Muscle of back (tissue), 3 donors: ENCODE measurements at regions not wholly inside any gene's neighbourhood (a gene's known extent, or its start where the extent isn't known, plus 50 kb on each side); places are given as distances from the start of the nearest gene placed in this dataset.

Experiments used
- DNase-seq, 3 donors: peaks; one replicate each; pipeline versions ENCODE4 v3.0.0 to v3.0.0-alpha.2; 2013

DNA sequence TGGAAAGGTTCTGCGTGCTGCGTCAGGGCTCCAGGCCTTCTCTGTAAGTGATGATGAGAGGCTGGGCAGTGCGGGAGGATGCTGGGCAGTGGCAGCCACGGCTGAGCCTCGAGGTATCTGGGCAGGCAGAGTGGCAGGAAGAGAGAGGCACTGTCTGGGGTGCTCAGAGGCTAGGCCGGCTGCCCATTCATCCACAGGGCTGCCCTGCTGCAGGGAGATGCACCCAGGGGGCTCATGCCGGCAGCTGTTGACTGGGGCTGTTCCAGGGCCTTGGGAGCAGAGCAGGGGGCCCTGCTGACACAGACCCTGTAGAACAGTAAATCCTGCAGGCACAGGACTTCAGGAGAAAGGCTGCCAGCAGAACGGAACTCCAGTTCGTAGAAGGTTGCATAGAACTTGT is 88.8 kb downstream of the BOD1 start:
- DNase-seq: no peak

GRCh38 chr5:173524136-173524535 is 92.3 kb downstream of the BOD1 start:
- DNase-seq: no peak

DNA sequence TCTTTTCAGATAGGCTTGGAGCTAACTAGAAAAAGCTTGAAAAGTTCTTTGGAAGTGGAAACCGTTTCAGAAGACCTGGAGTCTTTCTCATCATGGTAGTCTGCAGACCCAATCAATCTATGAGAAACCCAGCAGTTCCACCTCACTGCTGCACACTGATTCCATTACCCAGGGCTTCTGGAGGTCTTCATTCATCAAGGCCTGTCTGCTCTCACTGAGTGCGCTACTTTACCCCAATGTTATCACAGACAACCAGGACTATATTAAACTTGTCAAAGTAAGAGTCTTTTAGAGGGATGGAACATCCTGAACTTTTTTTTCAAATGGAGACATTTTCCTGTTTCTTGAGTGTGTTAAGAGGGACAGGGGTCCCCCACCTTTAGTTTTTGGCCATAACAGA is 93.1 kb downstream of the BOD1 start:
- no peak for DNase-seq

DNA sequence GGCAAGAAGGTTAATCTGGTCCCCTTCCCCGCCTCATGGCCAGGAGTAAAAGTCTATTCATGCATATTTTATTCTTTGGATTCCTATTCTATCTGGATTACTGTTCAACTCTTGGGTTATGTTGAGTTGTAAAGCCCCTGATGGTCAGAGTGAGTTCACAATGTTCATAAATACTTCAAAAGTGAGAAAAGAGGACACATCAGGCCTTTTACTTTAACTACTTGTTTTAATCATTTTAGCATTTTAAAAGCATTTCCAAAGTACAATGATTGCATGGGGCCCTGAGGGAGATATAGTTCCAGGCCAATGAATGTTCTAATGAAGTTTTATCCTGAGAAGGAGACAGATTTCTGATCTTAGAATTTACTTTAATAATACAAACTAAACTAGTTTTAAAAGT is 93.9 kb downstream of the BOD1 start:
- DNase-seq: no peak

GRCh38 chr5:173518856-173519255 is 97.6 kb downstream of the BOD1 start:
- no peak for DNase-seq

DNA sequence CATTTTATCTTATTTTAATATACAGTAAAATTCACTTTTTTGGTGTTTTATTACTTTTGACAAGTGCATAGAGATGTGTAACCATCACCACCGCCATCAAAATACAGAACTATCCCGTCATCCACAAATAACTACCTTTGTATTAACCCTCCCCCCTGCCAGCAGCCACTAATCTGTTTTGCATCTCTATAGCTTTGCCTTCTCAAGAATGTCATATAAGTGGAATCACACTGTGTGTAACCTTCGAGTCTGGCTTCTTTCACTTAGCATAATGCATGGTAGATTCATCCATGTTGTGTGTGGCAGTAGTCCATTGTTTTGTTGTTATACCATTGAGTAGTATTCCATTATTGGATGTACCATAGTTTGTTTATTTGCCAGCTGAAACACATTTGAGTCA is 98.8 kb downstream of the BOD1 start:
- no peak for DNase-seq

- DNase-seq: no peak
These were observed 100.9 kb downstream of the BOD1 start for GRCh38 chr5:173515526-173515925.

DNA sequence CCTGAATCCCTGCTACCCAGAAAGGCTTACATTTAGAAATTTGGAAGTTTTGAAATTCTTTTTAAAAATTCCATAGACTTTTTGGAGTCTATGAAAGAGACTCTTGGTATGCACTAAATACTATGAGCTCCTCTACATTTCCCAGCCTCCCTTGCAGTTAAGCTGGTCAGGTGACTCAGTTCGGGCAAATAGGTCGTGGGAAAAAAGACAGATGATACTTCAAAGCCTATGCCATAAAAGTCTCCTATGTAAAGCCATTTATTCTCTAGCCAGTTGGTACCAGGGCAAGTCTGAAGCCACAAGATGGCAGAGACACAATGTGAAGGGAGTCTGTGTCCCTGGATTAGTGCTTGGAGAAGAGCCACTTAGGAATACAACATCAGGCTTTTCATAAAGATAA is 101.8 kb downstream of the BOD1 start:
- DNase-seq: no peak

DNA sequence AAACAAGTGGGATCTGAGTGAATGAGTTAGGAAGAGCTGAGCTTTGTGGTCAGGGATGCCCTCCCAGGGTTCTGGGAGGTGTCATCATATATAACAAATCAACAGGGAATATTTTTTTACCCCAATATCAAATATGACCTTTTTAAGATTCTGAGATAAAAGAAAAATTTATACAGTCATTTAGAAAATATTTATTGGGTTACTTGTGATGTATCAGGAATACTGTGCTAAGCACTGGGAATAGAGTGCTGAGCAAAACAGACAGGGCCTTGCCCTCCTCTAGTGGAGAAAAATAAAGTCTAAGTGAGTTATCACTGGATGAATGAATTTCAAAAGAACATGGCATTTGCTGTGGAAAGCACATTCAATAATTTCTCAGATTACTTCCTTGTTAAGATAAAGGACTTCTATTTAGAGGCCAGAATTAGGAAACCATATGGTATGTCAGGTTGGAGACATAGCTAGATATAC is 102.9 kb downstream of the BOD1 start:
- DNase-seq: peak in 1 of 3 donors; percentile 65

DNA sequence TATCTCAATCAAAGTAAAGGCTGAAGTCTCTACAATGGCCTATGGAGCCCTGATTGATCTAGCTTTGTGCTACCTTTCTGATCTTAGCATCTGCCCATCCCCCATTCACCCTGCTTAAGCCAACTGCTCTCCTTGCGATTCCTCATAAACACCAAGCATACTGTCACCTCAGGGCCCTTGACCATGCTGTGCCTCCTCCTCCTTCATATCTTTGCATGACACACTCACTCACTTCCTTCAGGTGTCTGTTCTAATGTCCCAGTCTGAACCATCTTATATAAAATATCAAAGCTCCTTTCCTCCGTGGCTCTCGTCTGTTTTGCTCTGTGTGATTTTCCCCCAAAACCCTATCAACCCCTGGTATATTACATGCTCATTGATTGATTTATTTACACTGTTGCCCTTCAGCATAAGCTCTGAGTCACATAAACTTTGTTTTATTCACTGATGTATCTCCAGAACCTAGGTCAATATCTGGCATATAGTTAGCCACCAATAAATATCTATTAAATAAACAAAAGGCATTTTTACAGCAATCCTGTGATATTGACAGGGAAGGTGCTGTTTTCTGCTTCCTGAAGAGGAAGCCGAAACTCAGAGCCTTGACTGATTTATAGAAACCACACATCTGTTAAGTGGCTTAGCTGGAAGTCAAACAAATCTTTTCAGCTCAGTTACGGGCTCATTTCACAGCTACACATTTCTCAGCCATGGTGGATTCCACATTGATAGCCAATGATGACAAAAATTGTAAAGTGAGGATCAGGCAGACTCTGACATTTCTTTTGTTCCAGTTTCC is 103.6 kb downstream of the BOD1 start:
- DNase-seq: no peak

DNA sequence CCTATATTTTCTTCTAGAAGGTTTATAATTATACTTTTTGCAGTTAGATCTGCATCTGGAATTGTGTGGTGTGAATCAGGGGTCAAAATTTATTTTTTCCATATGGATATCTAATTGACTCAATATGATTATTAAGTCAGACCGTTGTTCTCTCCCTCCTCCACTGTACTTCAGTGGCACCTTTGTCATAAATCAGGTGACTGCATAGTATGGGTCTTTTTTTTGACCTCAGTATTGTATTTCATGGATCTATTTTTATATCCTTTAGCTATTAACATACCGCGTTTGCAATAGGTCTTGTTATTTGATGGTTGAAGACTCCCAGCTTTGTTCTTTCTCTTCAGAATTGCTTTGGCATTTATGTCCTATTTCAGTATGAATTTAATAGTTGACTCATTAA is 107.4 kb downstream of the BOD1 start:
- DNase-seq: no peak

DNA sequence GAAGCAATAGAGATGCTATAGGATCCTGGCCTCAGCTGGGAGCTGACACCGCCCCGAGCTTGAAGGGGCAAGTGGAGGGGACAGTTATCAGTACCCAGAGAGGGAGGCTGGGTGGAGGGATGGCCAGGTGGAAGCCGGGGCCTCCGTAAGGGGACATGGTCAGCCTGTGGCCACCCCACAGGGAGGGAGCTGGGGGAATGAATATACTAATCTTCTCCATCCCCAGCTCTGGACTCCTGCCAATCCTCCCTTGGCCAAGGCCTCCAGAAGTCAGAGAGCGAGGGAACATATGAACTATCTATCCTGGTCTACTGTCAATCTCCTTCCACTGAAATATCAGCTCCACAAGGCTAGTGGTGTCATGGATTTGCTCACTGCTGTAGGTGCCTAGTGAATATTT is 109.3 kb downstream of the BOD1 start:
- DNase-seq: no peak

GRCh38 chr5:173505634-173506033 is 110.8 kb downstream of the BOD1 start:
- DNase-seq: no peak

GRCh38 chr5:173501922-173502321 is 114.5 kb downstream of the BOD1 start:
- no peak for DNase-seq

DNA sequence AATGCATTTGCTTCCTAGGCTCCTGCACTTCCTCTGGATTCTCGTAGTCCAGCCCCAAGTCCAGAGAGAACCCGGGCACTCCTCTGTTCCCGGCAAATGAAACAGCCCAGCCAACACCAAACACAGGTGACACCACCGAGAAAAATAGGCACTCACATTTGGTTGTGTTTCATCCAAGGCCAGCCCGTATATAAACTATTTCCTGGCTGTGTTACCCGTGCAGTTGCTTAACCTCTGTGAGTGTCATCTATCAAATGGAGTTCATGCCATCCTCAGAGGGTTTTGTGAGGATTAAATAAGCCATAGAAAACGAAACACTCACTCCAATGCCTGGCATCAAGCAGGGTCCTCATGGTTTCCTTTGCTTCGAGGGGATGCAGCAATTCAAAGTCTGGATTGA is 115.2 kb downstream of the BOD1 start:
- no peak for DNase-seq

DNA sequence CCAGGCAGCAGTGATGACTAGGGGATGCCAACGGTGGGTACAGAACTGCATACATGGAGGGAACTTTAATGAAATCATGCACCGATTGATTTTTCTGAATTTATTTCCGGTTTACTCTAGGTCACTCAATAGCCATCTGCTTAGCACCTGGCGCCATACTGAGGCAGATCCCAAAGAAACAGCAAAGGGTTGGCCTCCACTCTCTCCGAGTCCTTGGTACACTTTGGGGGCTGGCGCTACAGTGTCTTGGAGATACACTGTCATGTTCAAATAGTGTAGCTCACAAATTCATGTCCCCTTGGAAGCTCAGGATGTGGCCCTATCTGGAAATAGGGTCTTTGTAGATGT is 116.3 kb downstream of the BOD1 start:
- no peak for DNase-seq

DNA sequence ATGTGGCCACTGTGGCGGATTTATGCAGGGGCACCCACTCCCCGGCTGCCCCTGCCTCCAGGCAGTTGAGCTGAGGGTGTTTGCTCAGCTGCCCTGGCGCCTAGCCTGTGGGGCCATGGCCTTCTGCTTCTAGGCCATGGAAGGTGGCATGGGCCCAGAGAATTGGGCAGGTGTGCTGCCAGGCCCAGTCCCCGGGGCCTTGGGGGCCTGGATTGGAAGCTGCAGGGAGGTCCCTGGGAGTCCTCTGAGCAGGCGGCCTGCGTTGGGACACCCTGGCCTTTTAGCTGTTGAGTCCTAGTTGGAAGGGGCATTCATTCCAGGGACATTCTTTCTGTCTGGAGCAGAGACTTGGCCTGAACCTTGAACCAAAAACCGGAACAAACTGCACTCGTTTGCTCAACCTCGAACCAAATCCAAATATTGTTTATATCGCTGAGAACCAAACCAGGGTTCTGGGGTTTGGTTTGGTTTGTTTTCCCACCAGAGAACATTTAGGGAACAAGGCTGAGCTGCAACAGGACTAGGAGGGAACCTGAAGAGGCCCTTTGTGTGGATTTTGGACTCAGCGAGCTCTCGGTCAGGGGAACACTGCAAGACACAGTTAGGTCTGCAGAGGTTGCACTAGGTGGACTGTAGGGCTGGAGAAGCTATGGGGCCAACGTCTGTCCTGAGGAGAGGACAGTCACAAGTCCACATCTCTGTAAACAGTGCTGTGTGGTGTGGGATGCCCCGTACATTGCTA is 116.8 kb downstream of the BOD1 start:
- no peak for DNase-seq

- peak in 1 of 3 donors; percentile 48 for DNase-seq
These were observed 117.5 kb downstream of the BOD1 start for GRCh38 chr5:173498739-173499470.

DNA sequence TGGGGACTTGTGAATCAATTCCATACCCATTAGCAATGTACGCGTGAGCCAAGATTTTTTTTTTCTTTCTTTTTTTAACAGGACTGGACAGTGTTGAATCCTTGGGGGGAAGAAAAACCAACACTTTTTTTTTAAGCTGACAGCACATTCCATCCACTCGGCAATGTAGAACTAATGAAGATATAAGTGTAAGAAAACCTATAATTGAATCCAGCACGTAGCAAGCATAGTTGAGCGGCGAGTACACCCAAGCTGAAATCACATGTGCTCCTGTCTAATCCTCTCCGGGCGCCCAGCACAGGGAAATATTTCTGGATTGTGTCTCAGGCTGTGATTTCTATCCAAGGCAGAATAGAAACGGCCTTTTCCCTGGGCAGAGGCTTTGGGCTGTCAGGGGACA is 118.2 kb downstream of the BOD1 start:
- peak; percentile 34 to 88 (median 75) for DNase-seq

DNA sequence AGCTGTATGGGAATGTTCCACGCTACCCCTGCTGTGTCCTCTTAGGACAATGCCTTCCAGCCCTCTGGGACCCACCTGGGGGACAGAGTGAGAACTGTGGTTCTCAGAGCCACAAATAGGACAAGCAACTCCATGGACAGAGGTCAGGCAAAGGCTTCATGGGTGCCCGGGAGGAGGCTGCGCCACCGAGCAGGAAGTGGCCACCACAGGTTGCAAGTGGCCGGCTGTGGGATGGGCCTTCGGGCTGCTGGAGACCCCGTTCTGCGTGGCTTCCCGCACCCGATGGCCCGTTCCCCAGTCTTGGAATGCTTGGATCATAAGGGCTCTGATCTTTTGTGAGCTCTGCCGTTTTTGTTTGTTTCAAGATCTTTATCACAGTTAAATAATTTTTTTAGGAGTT is 118.8 kb downstream of the BOD1 start:
- peak in 1 of 3 donors; percentile 17 for DNase-seq

GRCh38 chr5:173496883-173497255 is 119.6 kb downstream of the BOD1 start:
- DNase-seq: no peak

DNA sequence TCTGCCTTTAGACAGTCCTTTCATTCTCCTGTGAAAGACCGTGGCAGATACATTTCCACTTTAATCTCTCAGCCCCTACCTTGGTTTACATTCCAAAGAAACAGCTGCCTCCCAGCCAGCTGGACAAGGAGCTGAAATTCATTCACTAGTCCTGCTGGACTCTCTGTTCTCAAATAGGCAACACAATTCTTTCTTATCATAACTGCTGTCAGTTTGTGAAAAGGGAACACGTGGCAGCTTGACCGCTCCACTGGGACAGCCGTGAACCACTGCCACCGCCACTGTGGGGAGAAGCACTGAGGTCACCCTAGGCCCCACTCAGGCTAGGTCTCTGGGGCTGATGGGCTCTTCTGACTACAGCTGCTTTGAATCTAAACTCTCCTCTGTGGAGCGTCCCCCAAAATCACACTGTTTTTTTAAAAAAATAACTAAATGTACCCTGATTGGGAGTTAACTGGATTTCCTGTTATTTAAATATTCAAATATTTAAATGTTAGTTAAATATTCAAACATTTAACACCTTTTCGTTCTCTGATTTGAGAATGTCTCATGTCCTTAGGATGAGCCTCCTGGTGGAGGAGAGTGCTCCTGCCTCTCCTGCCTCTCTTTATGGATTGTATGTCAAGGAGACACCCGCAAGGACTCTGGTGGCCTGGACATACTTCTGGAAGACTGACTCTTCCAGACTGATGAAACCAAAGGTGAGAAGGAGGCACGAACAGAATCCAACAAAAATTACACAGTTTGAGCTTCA is 120.1 kb downstream of the BOD1 start:
- peak in 1 of 3 donors; percentile 9 for DNase-seq
